ENCODE measurements at regions not wholly inside any gene's neighbourhood (a gene's known extent, or its start where the extent isn't known, plus 50 kb on each side); places are given as distances from the start of the nearest gene placed in this dataset.

GRCh38 chr6:56714273-56714672 lies 71.6 kb upstream of the DST start:
- no peak for DNase-seq (ENCODE audit: low read depth)
- TF ChIP-seq, protein P1, sequence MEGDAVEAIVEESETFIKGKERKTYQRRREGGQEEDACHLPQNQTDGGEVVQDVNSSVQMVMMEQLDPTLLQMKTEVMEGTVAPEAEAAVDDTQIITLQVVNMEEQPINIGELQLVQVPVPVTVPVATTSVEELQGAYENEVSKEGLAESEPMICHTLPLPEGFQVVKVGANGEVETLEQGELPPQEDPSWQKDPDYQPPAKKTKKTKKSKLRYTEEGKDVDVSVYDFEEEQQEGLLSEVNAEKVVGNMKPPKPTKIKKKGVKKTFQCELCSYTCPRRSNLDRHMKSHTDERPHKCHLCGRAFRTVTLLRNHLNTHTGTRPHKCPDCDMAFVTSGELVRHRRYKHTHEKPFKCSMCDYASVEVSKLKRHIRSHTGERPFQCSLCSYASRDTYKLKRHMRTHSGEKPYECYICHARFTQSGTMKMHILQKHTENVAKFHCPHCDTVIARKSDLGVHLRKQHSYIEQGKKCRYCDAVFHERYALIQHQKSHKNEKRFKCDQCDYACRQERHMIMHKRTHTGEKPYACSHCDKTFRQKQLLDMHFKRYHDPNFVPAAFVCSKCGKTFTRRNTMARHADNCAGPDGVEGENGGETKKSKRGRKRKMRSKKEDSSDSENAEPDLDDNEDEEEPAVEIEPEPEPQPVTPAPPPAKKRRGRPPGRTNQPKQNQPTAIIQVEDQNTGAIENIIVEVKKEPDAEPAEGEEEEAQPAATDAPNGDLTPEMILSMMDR (conservative IDR thresholded peaks at IDR 0.05; ENCODE audit: low read length), result peak; percentile 24; the same call in 1 of the 2 replicates
- no peak overlapping the region for H3K4me3 ChIP-seq (ENCODE audit: low read length)

GRCh38 chr6:56713254-56713672 lies 70.6 kb upstream of the DST start:
- DNase-seq (ENCODE audit: low read depth), result peak; percentile 84

GRCh38 chr6:56710967-56711366 lies 68.3 kb upstream of the DST start:
- TF ChIP-seq, protein P1 (conservative IDR thresholded peaks at IDR 0.05; ENCODE audit: low read length), result no peak
- H3K4me3 ChIP-seq (ENCODE audit: low read length), result no peak overlapping the region
- no peak for DNase-seq (ENCODE audit: low read depth)

More at GRCh38 chr6:56713254-56713672, 70.6 kb upstream of the DST start:
- H3K4me3 ChIP-seq (ENCODE audit: low read length), result no peak overlapping the region
- TF ChIP-seq, protein P1 (conservative IDR thresholded peaks at IDR 0.05; ENCODE audit: low read length), result no peak

DNA sequence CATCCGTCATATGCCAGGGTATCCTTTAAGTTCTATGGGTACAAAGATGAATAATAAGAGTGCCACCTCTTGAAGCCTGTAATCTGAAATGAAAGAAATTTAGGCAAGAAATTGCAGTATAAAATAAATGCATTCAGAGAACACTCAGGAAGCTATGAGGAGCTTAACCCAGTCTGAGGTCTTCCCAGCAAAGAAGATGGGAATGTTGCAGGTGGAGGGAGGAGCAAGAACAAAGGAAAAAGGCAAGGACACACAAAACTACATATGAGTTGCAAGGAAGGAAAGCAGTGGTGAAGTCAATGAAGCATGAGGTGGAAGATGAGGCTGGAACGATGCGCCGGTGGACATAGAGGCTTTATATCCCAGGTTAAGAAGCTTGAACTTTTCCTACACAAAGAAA lies 67.0 kb upstream of the DST start:
- TF ChIP-seq, protein P1 (conservative IDR thresholded peaks at IDR 0.05; ENCODE audit: low read length), result no peak

DNA sequence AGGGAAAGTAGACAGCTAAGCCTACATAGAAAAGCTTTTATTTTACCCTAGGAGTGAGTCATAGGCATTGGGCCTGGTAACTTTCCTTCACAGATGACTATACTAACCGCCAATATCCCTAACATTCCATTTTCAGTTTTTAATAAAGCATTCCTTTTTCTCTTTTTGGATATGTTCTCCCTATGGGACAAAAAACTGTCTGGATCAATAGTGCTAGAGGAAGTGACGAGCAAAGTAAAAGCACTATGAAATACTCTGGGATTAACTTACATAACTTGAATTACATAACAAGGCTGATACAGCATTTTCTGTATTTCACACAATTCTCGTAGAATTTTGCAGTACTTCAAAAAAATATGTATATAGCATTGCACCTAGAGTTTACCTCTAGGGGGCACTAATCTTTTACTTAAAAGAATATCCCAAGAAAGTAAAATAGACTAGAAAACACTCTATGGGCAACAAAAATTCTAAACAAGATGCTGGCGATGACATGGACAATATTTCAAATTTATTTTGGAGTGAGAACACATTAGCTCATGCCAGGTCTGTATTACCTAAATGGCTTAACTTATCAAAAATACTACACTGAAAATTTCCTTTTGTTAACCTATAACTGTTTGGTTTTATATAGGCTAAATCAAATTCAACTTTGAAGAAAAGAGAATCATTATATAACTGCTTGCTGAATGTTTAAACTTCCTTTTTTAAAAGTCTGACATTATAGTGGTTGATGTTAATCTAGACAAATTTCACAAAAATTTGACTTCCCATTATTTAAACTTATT lies 66.3 kb upstream of the DST start:
- peak; percentile 85 for DNase-seq (ENCODE audit: low read depth)
- H3K4me3 ChIP-seq (ENCODE audit: low read length), result peak overlapping the region; percentile 4; the same call in 1 of the 2 replicates
- TF ChIP-seq, protein P1 (conservative IDR thresholded peaks at IDR 0.05; ENCODE audit: low read length), result peak; percentile 63

More for the DNA sequence above, 67.0 kb upstream of the DST start:
- H3K4me3 ChIP-seq (ENCODE audit: low read length), result no peak overlapping the region
- DNase-seq (ENCODE audit: low read depth), result no peak

DNA sequence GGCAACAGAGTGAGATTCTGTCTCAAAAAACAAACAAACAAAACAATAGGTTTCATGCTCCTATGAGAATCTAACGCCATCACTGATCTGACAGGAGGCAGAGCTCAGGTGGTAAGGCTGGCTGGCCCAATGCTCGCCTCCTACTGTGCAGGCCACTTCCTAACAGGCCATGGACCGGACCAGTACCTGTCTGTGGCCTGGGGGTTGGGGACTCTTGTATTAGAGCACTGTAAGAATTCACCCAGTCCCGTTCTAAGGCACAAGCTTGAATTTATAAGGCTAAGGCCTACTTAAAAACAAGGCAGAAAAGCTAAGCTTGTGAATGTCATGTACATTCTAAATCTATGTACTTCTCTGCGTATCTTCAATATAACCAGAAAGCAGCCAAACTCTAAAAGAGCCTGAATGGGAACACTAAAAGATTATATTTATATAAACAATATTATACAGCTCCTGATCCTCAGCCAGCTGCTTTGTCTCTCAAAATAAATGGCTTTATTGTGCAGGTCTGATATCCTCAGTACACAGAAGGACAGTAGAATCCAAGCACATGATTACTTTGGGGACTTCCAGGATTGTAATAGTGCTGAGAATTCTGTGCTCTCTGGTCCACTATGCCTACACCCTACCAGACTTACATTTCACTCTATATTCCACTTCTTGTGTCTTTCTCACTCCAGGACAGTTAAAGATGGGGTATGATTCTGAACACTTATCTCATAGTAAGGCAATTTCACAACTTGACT lies 64.5 kb upstream of the DST start:
- TF ChIP-seq, protein P1 (conservative IDR thresholded peaks at IDR 0.05; ENCODE audit: low read length), result no peak
- H3K4me3 ChIP-seq (ENCODE audit: low read length), result no peak overlapping the region
- DNase-seq (ENCODE audit: low read depth), result no peak
